ENCODE measurements at regions not wholly inside any gene's neighbourhood (a gene's known extent, or its start where the extent isn't known, plus 50 kb on each side); places are given as distances from the start of the nearest gene placed in this dataset.

GRCh38 chr15:54810496-54810895, 386.2 kb downstream of the RSL24D1 start:
- no peak for TF ChIP-seq CTCF (IDR thresholded peaks at IDR 0.05)
- TF ChIP-seq ZFX (IDR thresholded peaks at IDR 0.05; ENCODE audit: borderline replicate concordance): no peak
- H3K27ac ChIP-seq: no peak overlapping the region

- TF ChIP-seq ZFX (IDR thresholded peaks at IDR 0.05; ENCODE audit: borderline replicate concordance) (no peak), CTCF (IDR thresholded peaks at IDR 0.05) (no peak)
- no peak overlapping the region for H3K27ac ChIP-seq
These were observed 386.7 kb downstream of the RSL24D1 start for GRCh38 chr15:54810031-54810430.

DNA sequence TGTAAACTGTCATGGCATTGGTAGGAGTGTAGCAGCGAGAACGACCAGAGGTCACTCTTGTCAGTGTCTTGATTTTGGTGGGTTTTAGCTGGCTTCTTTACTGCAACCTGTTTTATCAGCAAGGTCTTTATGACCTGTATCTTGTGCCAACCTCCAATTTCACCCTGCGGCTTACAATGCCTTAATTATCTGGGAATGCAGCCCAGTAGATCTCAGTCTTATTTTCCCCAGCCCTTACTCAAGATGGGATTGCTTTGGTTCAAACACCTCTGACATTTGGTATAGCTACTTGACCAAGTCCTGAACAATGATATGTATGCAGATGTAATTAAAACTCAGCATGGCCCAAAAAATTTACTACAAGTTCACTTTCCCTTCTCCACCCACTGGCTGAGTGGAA, 388.4 kb downstream of the RSL24D1 start:
- TF ChIP-seq ZFX (IDR thresholded peaks at IDR 0.05; ENCODE audit: borderline replicate concordance) (no peak), CTCF (IDR thresholded peaks at IDR 0.05) (no peak)

DNA sequence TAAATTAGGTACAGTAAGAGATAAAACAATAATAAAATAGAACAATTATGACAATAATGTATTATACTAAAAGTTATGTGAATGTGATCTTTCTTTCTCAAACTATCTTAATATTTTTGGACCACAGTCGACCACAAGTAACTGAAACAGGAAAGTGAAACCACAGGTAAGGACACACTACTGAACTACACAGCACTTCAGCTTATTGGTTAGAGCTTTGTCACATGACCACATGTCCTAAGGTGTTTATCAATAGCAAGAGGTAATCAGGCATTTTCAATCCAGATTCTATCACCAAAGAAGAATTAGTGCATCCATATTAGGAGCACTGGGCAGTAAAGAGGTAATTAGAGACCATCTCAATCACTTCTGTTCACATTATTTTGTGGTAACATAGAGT, 392.8 kb downstream of the RSL24D1 start:
- no peak overlapping the region for H3K27ac ChIP-seq
- TF ChIP-seq ZFX (IDR thresholded peaks at IDR 0.05; ENCODE audit: borderline replicate concordance) (no peak), CTCF (IDR thresholded peaks at IDR 0.05) (no peak)

More for the DNA sequence above, 388.4 kb downstream of the RSL24D1 start:
- no peak overlapping the region for H3K27ac ChIP-seq

DNA sequence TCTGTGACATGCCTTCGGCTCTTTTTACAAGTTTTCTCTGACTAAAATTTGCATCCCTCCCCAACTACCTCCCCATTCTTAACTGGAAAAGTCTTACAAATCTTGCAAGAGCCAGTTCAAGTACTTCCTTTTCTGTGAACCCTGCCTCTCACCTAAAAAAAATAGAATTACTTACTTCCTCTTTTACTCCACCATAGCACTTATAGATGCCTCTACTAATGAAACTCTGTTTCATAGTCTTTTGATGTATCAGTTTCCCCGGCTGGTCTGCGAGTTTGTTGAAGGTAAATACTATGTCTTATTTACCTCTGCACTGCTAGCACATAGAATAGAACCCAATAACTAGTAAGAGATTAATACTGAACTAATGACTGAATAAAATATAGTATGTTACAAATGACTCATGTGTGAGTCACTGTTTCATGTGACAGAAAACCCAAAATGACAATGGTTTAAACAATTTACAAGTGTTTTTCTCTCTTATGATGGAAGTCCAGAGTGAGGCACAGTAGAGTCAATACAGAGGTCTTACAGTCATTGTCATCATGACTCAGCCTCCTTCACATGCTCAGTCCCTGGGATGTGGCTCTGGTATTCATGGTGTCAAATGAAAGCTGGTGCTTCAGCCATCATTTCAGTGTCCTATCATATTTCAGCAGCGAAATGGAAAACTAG, 393.5 kb downstream of the RSL24D1 start:
- TF ChIP-seq CTCF (IDR thresholded peaks at IDR 0.05) (no peak), ZFX (IDR thresholded peaks at IDR 0.05; ENCODE audit: borderline replicate concordance) (no peak)
- no peak overlapping the region for H3K27ac ChIP-seq

DNA sequence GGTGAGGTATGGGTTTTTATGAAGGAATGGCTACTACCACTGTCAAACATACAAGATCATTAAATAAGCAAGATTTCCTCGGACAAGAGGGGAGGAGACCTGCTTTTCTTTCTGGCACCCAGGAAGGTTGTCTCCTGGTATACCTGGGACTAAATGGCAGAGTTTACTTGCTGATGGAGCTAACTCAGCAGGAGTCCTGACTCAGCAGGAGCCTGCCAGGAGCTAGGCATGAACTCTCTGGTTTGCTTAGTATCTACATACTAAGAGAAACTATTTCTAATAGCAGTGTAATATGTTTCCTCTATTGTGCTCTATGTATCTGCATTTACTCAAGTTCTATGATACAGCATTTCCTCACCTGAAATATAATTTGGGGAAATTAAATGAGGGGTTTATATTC, 404.2 kb downstream of the RSL24D1 start:
- TF ChIP-seq ZFX (IDR thresholded peaks at IDR 0.05; ENCODE audit: borderline replicate concordance) (no peak), CTCF (IDR thresholded peaks at IDR 0.05) (no peak)

DNA sequence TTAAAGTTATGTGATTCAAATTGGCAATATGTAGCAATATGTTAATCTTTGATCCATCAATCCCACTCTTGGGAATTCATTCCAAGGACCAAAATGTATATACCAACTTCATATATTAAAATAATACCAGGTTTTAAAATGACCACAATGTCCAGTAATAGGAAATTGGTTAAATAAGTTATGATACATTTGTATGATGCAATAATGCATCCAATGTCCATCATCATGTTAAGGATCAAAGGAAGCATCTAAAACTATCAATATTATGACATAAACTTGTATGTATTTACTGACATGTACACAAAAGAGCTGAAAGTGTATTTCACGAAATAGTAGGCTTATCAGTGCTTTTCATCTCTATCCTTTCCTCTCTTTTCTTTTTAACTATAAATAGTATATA, 406.0 kb downstream of the RSL24D1 start:
- no peak for TF ChIP-seq ZFX (IDR thresholded peaks at IDR 0.05; ENCODE audit: borderline replicate concordance)
- no peak for TF ChIP-seq CTCF (IDR thresholded peaks at IDR 0.05)
- H3K27ac ChIP-seq: no peak overlapping the region

More for the DNA sequence above, 404.2 kb downstream of the RSL24D1 start:
- no peak overlapping the region for H3K27ac ChIP-seq
